Activated CD4-positive, alpha-beta T cell treated with anti-CD3 and anti-CD28 coated beads for 4 hours (primary cell): ENCODE measurements at regions not wholly inside any gene's neighbourhood (a gene's known extent, or its start where the extent isn't known, plus 50 kb on each side); places are given as distances from the start of the nearest gene placed in this dataset.
"Not testable (repeated sequence)": the region's sequence is repeated elsewhere in the genome, so short reads cannot be mapped to it uniquely, and the experiment has no call there.

Source experiments
- DNase-seq, 2 donors: peaks; one replicate each; pipeline ENCODE4 v3.0.0-alpha.2; 2020

GRCh38 chr14:30072454-30072853 lies 144.8 kb upstream of the PRKD1 start:
- DNase-seq: not testable (repeated sequence)

GRCh38 chr14:30077946-30078345 lies 150.3 kb upstream of the PRKD1 start:
- DNase-seq: no peak

- no peak for DNase-seq
These were observed 151.3 kb upstream of the PRKD1 start for GRCh38 chr14:30078811-30079402.

- DNase-seq: no peak
These were observed 154.8 kb upstream of the PRKD1 start for GRCh38 chr14:30082486-30082885.

- no peak for DNase-seq
These were observed 157.2 kb upstream of the PRKD1 start for GRCh38 chr14:30084811-30085210.

- DNase-seq: no peak
These were observed 158.3 kb upstream of the PRKD1 start for GRCh38 chr14:30085943-30086342.

GRCh38 chr14:30088620-30089019 lies 161.0 kb upstream of the PRKD1 start:
- no peak for DNase-seq

- DNase-seq: no peak
These were observed 181.5 kb upstream of the PRKD1 start for GRCh38 chr14:30108975-30109700.

GRCh38 chr14:30114051-30114450 lies 186.4 kb upstream of the PRKD1 start:
- no peak for DNase-seq

- DNase-seq: no peak
These were observed 188.1 kb upstream of the PRKD1 start for GRCh38 chr14:30115756-30116155.

GRCh38 chr14:30118992-30119640 lies 191.5 kb upstream of the PRKD1 start:
- no peak for DNase-seq

GRCh38 chr14:30125322-30125979 lies 197.8 kb upstream of the PRKD1 start:
- no peak for DNase-seq

GRCh38 chr14:30129807-30130206 lies 202.2 kb upstream of the PRKD1 start:
- no peak for DNase-seq

- no peak for DNase-seq
These were observed 204.0 kb upstream of the PRKD1 start for GRCh38 chr14:30131581-30132097.

GRCh38 chr14:30132196-30132595 lies 204.5 kb upstream of the PRKD1 start:
- DNase-seq: no peak

- no peak for DNase-seq
These were observed 207.3 kb upstream of the PRKD1 start for GRCh38 chr14:30134936-30135335.

GRCh38 chr14:30138567-30138966 lies 210.9 kb upstream of the PRKD1 start:
- DNase-seq: no peak

GRCh38 chr14:30142216-30142615 lies 214.6 kb upstream of the PRKD1 start:
- DNase-seq: no peak

GRCh38 chr14:30143627-30144026 lies 216.0 kb upstream of the PRKD1 start:
- no peak for DNase-seq

- no peak for DNase-seq
These were observed 226.1 kb upstream of the PRKD1 start for GRCh38 chr14:30153717-30154116.

- DNase-seq: no peak
These were observed 228.9 kb upstream of the PRKD1 start for GRCh38 chr14:30156571-30156970.

- DNase-seq: no peak
These were observed 230.7 kb upstream of the PRKD1 start for GRCh38 chr14:30158299-30158698.

- no peak for DNase-seq
These were observed 231.7 kb upstream of the PRKD1 start for GRCh38 chr14:30159374-30159773.

- no peak for DNase-seq
These were observed 233.0 kb upstream of the PRKD1 start for GRCh38 chr14:30160608-30161007.
